GM18499 (cell line): ENCODE measurements at regions not wholly inside any gene's neighbourhood (a gene's known extent, or its start where the extent isn't known, plus 50 kb on each side); places are given as distances from the start of the nearest gene placed in this dataset.
"Not testable (repeated sequence)": the region's sequence is repeated elsewhere in the genome, so short reads cannot be mapped to it uniquely, and the experiment has no call there.

Source experiments
- ATAC-seq: cut with Tn5 transposase; IDR thresholded peaks from one replicate; pipeline ENCODE4 v1.9.1; 2021; ENCODE audit warnings: moderate number of reproducible peaks; ENCODE audit not compliant: insufficient read depth, unreplicated experiment

DNA sequence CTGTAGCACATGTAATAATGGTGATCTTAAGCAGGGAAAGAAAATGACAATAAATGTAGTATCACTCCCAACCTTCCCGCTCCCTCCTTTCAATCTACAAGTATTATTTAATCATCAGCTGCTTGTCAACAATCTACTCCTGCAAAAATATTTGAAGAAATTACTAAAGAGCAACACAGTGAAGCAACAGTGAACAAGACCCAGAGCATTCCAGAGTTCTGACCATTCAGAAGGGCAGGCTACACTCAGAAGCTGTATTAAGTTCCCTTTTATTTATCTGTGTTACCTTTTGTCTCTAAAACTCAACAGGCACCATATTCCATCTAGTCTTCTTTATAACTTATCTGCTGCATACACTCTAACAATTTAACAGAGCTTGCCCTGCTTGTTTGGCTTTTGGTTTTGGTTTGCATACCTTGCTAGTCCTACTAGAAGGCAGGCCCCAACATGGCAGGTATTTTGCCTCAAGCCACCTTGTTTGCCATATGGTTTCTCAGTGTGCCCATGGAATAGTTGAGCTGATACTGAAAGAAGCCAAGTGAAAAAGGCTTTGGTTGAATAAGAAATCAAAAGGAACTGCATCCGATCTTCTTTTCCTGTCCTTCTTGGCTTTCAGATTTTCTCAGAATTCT lies 253.9 kb downstream of the CEMIP2 start:
- ATAC-seq: no peak

DNA sequence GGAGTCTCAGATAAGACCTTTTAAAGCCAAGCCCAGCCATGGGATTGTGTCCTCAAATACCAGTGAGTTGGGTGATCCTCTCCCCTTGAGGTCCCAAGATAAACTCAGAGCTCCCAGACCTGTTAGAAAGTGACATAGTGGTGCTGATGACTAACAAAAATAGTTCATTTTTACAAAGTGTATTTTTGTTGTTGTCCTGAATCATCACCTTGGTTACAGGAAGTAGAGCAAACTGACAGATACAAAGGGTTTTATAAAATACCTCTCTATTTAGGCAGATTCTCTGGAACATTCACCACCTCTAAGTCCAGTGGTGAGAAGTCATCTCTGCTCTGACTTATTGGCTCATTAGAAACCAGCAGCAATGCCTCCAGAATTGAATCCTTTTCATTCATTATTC lies 259.3 kb downstream of the CEMIP2 start:
- no peak for ATAC-seq

DNA sequence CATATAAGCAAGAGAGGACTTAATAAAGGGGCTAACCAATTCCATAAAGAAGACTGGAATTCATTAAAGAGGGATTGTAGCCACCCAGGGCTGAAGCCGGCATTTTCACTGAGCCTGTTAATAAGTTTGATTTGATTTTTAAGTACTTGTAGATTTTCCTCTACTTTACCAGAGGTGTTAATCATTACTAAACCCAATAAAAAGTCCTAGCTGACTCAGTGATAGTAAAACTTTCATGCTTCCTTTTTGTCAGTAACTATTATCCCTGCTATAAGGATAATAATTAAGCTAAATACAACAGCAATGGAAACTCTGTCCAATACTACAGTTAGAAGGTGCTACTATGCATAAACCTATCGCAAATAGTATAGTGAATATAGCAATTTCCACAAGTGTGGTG lies 260.2 kb downstream of the CEMIP2 start:
- not testable (repeated sequence) for ATAC-seq

DNA sequence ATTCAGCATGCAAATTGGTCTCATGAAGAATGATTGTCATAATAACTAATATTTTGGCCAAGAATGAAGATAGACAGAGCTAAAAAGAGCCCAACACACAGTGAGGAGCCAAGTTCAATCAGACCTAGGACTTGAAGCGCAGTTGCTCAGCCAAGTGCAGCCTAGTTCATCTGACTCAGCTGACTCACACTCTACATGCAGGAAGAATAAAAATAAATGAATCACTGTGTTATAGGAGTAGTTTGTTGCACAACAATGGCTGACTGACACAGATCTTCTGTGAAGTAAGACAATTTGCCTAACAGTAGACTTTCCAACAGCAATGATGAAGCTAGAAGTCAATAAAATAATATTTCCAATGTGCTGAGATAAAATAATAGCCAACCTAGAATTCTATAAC lies 261.5 kb downstream of the CEMIP2 start:
- ATAC-seq: no peak

DNA sequence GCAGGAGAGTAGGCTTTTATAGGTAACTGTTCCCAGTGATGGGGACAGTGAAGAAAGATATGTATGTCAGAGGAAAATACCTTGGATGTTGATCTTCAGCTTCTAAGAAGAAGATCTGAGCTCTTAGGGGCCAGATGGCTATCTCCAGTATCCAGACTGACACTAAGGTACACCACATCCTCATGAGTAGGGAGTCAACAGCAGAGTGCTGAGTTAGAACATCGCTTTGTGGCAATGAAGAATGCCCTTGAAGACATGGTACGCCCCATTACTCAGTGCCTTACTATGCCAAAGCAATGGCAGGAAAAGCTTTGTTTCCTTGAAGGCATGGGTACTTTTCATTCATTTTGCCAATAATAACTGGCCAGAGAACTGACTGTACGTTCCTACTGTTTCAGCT lies 263.7 kb downstream of the CEMIP2 start:
- ATAC-seq: no peak

DNA sequence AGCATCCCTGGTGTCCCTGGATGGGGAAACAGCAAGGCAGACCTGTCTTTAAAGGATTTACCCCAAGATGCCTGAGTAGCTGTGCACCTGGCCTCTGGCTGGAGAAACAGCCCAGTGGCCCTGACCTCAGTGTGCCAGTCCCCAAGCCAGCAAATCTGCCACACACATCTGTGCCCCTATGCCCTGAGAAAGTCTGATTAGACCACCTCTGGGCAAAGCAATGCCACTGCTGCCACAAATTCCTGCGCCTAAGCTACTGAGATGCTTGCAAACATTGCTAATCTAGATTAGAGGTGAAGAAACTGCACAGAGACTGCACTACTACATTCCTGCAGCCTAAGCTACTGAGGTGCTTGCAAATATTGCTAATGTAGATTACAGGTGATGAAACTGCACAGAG lies 269.6 kb downstream of the CEMIP2 start:
- no peak for ATAC-seq

DNA sequence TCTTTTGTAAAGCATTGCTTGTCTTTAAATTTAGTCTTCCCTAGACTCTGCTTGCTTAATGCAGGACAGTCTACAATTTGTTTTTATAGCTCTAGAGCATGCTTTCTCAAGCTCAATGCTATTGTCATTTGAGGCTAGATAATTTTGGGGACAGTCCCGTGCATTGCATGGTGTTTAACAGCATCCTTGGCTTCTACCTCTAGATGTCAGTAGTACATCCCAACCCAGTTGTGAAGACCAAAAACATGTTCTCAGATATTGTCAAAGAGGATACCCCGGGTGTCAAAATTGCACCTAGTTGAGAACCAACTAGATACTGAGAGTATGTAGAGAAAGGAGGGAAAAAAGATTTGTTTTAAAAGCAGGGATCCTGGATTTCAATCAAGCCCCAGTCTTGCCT lies 277.5 kb downstream of the CEMIP2 start:
- ATAC-seq: no peak

DNA sequence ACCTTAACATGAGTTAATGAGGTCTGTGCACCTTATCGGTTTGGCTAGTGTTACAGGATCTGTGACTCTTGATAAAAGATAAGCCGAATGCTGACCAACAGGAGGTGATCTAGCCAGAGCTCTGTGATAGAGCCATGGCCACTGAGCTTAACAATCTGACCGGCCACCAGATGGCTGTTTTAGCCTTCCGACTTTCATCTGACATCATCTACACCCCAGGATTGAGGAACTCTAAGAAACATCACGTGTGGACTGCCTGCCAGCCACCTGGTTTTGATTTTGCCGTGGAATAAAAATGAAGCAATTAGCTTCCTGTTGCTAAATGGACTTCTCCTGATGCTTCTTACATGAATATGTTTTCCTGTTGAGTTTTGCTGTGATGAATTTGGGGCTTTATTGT lies 281.3 kb downstream of the CEMIP2 start:
- ATAC-seq: no peak

DNA sequence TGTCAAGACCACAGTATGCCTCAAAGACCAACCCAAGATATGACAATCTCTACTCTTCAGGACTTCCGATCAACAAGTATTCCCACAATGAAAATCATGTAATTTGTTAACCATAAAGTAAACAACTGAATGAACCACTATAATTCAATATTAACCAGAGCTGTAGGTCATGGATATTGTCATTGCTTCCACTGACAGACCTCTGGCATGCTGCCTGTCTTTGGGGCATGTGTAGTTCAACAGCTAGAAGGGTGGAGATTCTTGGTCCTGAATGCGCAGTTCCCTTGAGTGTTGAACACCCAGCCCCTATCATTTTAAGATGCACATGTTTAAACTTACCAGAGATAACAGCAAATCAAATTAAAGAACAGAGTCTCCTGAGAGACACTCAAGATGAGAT lies 283.0 kb downstream of the CEMIP2 start:
- no peak for ATAC-seq

DNA sequence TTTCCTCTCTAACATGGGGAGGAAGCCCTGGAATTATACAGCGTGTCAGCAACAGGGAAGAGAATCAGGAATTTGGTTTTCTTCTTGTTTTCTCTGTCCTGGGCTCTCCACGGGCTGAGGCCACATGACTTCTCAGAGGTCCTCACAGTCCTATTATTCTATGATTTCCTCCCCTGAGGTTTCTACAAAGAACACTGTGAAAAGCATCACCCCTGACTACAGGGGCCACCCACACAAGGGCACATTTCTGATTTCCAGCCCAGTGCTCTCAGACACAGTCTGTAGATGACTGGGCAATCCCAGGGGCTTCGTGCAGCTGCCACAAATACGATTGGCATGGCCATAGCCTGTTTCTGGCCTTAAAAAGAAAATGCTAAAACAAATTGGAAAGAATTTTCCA lies 284.9 kb downstream of the CEMIP2 start:
- ATAC-seq: no peak

DNA sequence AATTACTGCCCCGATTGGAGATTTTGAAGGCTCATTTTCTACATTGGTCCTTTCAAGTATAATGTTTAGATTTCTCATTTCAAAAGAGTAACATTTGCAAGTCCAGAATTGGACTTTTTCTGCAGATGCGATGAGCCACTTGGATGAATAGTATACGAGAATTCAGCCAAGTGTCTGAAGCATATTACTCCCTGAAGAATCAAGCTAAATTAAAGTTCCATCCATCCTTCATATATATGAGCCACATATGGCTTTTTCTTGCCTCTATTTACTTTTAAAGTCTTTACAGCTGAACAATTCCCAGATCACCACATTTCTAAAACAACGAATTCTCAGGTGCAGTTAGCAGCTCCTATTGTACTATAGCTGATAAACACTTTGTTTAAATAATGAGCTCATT lies 288.7 kb downstream of the CEMIP2 start:
- ATAC-seq: no peak

DNA sequence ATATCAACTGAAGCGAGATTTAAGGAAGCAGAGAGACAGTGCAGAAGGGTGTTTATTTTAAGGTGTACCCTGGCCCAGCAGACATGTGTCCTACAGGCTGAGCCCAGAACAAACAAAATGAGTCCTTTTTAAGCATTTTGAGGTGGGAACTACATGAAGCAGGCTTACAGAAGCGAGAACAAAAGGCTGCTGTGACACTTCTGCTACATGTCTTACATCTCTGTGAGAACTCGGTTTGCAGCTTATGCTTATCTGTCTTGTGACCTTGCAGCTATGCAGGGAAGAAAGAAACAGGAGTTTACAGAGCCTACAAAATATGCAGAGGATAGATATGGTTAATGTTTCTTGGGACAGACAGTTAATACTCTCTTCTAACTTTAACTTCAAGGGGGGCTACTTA lies 295.9 kb downstream of the CEMIP2 start:
- no peak for ATAC-seq

DNA sequence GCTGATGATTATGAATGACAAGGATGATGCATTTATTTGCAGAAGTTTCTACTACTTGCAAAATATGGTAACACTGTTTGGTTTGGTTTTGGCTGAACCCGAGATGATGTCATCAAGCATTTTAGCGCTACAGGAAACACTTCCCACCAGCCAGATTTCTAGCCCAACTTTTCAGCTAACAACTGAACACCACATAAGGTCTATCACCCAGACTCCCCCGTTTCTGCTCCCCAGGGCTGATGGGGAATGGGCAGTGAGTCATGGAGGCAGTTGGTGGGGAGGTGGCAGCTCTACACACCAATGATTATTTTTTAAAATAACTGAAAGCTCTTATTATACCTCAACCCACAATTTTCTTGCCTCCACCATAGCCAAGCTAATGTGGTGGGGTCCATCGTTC lies 302.9 kb downstream of the CEMIP2 start:
- no peak for ATAC-seq

DNA sequence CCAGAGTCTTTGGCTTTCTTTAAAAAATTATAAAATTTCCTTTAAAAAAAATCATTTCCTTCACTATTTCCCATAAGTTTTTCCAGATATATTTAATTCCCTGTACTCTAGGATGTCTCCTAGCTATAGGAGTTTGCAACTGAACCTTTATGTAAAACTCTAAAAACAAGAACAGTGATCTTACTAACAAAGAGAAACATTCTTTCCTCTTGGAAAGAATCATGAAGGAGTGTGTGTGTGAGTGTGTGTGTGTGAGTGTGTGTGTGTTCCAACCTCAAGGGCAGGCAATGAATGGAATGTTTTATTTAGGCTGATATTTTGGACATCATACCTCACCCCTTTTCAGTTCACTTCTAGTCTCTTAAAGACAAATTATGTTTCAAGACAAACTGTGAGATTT lies 309.2 kb downstream of the CEMIP2 start:
- ATAC-seq: no peak

DNA sequence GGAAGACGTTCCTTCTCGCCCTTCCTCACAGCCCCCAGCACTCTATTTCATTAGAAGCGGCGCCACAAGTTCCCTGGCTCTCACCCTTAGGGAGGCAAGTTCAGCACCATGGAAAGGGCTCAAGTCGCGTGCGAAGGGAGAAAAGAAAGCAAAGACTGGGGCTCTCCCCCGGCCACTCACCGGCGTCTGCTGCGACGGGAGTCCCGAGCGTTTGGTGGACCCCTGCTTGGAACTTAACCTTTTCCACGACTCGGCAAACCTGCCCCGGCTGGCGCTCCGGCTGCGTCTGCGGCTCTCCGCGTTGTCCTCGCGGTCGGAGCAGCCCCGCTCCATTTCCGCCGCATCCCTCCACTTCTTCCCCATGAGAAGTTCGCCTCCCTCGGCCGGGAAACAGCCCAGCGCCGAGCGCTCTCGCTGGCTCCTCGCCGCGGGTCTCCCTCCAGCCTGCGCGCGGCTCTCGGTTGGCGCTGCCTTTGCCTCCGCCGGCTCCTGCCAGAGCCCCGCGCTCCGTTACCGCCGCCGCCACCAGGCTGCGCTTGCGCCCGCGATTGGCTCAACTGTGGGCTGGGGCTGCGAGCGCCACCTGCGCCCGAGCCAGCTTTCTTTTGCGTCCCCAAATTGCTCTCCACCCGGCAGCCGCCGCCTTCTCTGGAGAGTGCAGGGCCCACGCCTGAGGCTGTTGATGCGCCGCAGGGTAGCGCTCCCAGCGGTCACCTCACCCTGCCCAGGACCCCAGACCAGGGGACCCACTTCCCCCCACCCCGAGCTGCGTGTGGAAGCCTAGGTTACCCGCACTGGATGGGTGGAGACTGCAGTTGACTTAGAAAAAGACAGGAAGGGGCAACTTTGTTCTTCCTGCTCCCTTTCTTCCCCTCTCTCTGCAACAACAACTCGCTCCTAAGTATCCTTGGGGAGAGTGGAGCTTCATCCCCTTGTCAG lies 321.6 kb downstream of the CEMIP2 start:
- ATAC-seq: no peak

DNA sequence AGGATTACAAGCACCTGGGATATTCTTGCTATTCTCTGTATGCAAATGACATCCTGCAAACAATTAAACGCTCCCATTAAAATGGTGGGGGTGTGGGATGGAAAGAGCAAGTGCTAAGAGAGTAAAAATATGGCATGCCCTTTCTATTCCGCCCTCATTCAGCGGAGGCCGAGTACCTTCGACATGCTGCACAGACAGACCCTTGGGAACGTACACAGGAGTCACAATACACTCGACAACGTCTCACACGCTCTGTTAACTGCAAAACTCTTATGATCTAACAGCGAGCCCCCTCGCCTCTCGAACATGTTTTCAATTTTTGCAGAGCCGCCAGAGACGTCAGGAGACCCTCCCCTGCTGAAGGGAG lies 322.2 kb downstream of the CEMIP2 start:
- no peak for ATAC-seq

DNA sequence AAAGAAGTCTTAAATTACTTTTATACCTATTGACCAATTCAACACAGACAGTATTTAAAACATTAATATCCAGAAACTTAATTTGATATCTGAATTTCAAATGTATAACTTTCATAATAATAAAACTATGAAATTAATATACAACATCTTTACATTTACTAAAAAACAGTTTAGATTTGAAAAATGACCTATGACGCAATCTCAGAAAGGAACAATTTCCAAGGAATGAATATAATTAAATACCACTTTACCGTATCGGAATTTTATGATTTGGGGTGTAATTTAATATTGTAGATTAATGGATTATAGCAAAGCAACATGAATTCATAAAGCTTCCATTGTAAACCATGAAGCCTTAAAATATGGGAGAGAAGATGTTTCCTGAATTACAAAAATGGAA lies 321.5 kb upstream of the TRPM3 start:
- no peak for ATAC-seq

DNA sequence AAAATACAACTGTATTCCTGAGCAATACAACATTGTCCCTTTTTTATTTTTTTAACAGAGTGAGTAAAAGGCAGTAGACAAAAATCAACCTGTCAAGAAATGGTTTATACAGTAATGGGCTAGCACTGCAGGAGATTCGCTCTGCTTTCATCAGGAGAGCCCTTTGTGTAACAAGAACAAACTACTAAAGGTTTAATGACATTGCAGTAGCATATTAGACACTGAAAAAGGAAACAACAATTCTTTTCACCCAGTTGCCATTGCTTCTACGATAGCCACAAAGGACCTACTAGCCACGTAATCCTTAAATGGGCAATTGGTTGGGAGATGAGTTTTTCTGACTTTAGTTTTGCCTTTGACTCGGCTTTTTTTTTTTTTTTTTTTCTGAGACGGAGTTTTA lies 319.8 kb upstream of the TRPM3 start:
- no peak for ATAC-seq

DNA sequence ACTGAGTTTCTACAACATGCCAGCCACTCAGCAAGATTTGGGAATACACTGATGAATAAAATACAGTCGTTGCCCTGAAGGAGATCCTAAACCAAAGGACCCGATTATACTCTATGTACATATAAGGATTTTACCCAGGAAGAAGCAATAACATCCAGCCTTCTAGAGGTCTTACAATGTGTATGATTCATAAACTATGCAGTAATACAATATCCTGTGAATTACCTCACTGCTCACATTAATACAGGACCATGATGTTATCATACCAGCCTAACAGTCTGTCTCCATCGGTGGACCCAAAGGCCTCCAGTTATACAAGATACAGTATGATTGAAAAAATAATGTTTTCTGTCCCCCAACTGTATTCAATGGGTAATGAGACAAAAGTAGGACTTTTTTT lies 310.5 kb upstream of the TRPM3 start:
- no peak for ATAC-seq

DNA sequence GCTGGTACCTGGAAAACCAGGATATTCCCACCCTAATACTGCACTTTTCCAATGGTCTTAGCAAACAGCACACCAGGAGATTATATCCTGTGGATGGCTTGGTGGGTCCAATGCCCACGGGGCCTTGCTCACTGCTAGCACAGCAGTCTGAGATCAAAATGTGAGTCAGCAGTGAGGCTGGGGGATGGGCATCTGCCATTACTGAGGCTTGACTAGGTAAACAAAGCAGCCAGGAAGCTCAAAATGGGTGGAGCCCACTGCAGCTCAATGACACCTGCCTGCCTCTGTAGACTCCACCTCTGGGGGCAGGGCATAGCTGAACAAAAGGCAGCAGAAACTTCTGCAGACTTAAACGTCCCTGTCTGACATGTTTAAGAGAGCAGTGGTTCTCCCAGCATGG lies 285.9 kb upstream of the TRPM3 start:
- not testable (repeated sequence) for ATAC-seq

DNA sequence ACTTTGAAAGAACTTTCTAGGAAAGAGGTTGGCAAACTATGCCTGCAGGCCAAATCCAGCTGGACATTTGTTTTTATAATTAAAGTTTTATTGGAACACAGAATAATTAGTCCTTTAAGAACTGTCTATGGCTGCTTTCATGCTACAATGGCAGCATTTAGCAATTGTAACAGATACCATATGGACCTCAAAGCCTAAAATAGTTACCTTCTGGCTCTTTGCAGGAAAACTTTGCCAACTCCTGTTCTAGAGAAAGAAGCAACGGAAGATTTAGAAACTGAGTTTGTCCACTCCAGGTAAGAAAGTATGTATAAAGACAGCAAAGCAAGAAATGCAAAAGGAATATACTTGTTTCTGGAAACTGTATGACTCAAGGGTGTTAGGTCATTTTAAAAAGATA lies 281.7 kb upstream of the TRPM3 start:
- ATAC-seq: no peak

DNA sequence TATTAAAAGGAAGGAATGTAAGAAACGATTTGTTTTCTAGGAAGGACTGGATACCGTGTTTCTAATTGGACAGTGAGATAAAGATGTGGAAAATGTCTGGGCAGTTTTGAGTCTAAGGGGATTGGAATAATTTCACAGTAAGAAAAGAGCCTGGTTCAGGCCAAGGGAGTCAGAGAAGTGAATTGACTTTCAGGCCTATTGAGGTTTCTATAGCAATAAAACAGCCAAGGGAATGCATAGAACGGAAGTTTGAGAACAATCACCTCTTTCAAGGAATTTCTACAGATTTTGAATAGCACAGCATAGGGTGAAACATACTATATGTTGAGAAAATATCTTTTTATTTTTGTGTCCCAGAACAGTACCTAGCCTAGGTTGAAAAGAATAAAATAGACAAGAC lies 271.6 kb upstream of the TRPM3 start:
- no peak for ATAC-seq
